ENCODE measurements at regions not wholly inside any gene's neighbourhood (a gene's known extent, or its start where the extent isn't known, plus 50 kb on each side); places are given as distances from the start of the nearest gene placed in this dataset.

DNA sequence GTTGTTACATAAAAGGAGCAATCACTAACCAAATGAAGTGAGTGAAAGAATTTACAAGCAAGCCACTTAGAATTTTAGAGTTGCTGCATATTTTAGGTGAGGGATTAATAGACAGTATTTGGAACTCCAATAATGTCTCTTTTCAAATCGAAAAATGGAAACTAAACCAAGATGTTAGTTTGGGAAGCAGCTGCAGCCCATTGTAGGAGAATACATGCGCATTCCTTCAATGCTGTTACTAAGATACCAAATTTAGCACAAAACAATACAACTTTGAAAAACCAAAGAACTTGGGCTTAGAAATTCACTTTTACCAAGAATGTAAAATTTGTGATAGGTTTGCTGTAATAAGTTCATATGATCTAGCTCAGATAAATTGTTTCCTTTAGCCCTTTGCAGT is 411.8 kb upstream of the CDH6 start:
- peaks cover 22% of the 10 kb centered on the region for H3K9me3 Mint-ChIP-seq
- no peaks in the 10 kb centered on the region for H3K4me1 Mint-ChIP-seq
- H3K36me3 Mint-ChIP-seq (ENCODE audit: insufficient read depth), result no peaks in the 10 kb centered on the region
- DNase-seq (ENCODE audit: low spot score in 2 of 2) (no peak), ATAC-seq (replicated peaks; ENCODE audit: extremely low read depth, poor library complexity, severe bottlenecking) (no peak)
- H3K4me3 Mint-ChIP-seq, result no peak overlapping the region
- no peak overlapping the region for H3K27ac Mint-ChIP-seq (ENCODE audit: low read depth)
- no peaks in the 10 kb centered on the region for H3K27me3 Mint-ChIP-seq

GRCh38 chr5:30768056-30768690 is 425.3 kb upstream of the CDH6 start:
- ATAC-seq (replicated peaks; ENCODE audit: extremely low read depth, poor library complexity, severe bottlenecking) (no peak), DNase-seq (ENCODE audit: low spot score in 2 of 2) (no peak)
- Mint-ChIP-seq H3K4me1 (no peaks in the 10 kb centered on the region), H3K27ac (ENCODE audit: low read depth) (no peak overlapping the region), H3K27me3 (no peaks in the 10 kb centered on the region), H3K9me3 (peaks cover 6% of the 10 kb centered on the region), H3K4me3 (no peak overlapping the region), H3K36me3 (ENCODE audit: insufficient read depth) (no peaks in the 10 kb centered on the region)

DNA sequence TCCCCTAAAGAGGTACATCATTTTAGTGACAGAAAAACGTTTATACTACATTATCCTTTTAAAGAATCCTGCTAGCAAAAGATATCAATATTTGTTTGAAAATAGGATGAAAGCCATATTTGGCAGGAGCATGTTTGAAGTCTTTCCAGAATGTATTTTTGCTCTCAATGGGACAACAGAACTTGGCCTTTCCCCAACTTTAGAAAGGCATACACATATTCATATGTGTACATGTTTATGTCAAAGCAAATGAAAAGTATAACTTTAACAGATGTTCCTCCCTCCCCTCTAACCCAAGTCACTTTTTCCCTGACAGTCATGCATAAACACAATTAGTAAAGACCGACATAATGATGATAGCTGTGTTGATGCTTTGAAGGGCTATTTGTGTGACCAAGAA is 427.8 kb upstream of the CDH6 start:
- Mint-ChIP-seq H3K4me1 (no peaks in the 10 kb centered on the region), H3K36me3 (ENCODE audit: insufficient read depth) (no peaks in the 10 kb centered on the region), H3K27me3 (no peaks in the 10 kb centered on the region), H3K4me3 (no peak overlapping the region), H3K27ac (ENCODE audit: low read depth) (no peak overlapping the region), H3K9me3 (peaks cover 12% of the 10 kb centered on the region)
- DNase-seq (ENCODE audit: low spot score in 2 of 2) (no peak), ATAC-seq (replicated peaks; ENCODE audit: extremely low read depth, poor library complexity, severe bottlenecking) (no peak)

- no peak for DNase-seq (ENCODE audit: low spot score in 2 of 2)
- no peaks in the 10 kb centered on the region for H3K27me3 Mint-ChIP-seq
Observed at GRCh38 chr5:30765227-30765626, 428.3 kb upstream of the CDH6 start.

DNA sequence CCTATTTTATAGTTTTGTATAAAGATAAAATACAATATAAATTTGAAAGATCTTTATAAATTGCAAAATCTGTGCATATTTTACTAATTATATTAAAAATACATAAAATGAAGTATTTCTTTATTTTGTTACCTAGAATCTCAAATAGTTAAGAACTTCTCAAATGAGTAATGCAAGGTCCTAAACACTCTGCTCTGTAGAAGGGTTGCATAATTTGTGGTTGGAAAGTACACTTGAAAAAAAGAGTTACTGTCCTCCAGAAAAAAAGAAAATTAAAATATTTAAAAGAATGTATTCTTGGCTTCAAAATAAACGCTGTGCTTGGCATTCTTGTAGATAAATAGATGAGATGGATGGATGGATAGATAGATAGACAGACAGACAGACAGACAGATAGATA is 428.8 kb upstream of the CDH6 start:
- H3K4me1 Mint-ChIP-seq, result no peaks in the 10 kb centered on the region
- no peak for DNase-seq (ENCODE audit: low spot score in 2 of 2)
- H3K27me3 Mint-ChIP-seq, result no peaks in the 10 kb centered on the region
- H3K4me3 Mint-ChIP-seq, result no peak overlapping the region
- no peaks in the 10 kb centered on the region for H3K36me3 Mint-ChIP-seq (ENCODE audit: insufficient read depth)
- peaks cover 19% of the 10 kb centered on the region for H3K9me3 Mint-ChIP-seq
- H3K27ac Mint-ChIP-seq (ENCODE audit: low read depth), result no peak overlapping the region
- ATAC-seq (replicated peaks; ENCODE audit: extremely low read depth, poor library complexity, severe bottlenecking), result no peak

More at GRCh38 chr5:30765227-30765626, 428.3 kb upstream of the CDH6 start:
- no peak for ATAC-seq (replicated peaks; ENCODE audit: extremely low read depth, poor library complexity, severe bottlenecking)
- Mint-ChIP-seq H3K27ac (ENCODE audit: low read depth) (no peak overlapping the region), H3K9me3 (peaks cover 16% of the 10 kb centered on the region), H3K36me3 (ENCODE audit: insufficient read depth) (no peaks in the 10 kb centered on the region), H3K4me1 (no peaks in the 10 kb centered on the region), H3K4me3 (no peak overlapping the region)

DNA sequence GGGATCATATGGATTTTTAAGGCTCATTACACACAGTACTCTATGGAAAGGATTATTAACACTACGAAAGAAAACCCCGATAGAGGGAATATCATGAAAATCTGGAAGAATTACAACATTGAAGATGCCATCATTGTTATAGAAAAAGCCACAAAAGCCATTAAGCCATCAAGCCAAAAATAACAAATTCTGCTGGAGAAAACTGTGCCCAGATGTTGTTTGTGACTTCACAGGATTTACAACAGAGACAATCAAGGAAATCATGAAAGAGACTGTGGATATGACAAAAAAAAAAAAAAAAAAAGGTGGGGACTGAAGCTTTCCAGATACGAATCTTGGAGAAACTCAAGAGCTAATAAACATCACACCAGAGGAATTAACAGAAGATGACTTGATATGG is 433.8 kb upstream of the CDH6 start:
- ATAC-seq (replicated peaks; ENCODE audit: extremely low read depth, poor library complexity, severe bottlenecking) (no peak), DNase-seq (ENCODE audit: low spot score in 2 of 2) (no peak)
- Mint-ChIP-seq H3K4me1 (no peaks in the 10 kb centered on the region), H3K27ac (ENCODE audit: low read depth) (no peak overlapping the region), H3K36me3 (ENCODE audit: insufficient read depth) (no peaks in the 10 kb centered on the region), H3K4me3 (no peak overlapping the region), H3K9me3 (peaks cover 23% of the 10 kb centered on the region), H3K27me3 (no peaks in the 10 kb centered on the region)

DNA sequence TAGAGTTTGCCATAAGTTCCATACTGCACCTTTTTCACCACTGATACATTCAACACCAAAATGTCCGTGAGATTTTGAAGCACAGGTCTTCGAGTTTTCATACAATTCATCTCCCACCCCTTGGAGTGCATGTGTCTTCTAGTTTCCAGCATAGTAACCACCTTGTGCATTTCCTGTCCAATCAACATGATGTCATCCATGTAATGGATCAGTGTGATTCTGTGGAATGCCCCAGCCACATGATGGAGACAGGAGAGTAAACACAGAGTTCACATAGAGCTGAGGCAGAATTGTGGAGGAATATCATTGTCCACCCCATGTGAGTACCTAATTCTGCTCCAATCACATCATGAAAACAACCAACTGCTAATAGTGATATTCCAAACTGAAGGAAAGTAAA is 441.5 kb upstream of the CDH6 start:
- Mint-ChIP-seq H3K27me3 (no peaks in the 10 kb centered on the region), H3K27ac (ENCODE audit: low read depth) (no peak overlapping the region), H3K36me3 (ENCODE audit: insufficient read depth) (no peaks in the 10 kb centered on the region), H3K4me3 (no peak overlapping the region), H3K4me1 (no peaks in the 10 kb centered on the region), H3K9me3 (peaks cover 28% of the 10 kb centered on the region)
- ATAC-seq (replicated peaks; ENCODE audit: extremely low read depth, poor library complexity, severe bottlenecking) (no peak), DNase-seq (ENCODE audit: low spot score in 2 of 2) (no peak)

DNA sequence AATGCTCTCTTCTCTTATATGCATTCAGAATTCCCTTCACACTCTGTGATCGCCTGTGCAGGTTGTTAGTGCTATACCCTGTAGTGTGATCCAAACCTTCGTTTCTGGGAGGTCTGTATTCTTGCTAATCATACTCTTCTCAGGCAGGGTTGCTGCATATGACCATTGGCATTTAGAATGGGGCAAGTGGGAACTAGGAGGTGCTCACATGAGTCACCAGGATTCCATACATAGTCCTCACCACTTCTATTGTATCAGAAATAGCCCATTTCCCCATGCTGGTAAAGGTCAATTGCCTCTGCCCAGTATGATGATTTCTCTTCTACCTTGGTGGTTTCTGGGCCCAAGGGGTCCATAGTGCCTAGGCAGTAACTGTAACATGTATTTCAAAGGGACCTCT is 443.5 kb upstream of the CDH6 start:
- no peaks in the 10 kb centered on the region for H3K36me3 Mint-ChIP-seq (ENCODE audit: insufficient read depth)
- H3K4me3 Mint-ChIP-seq, result no peak overlapping the region
- no peak for DNase-seq (ENCODE audit: low spot score in 2 of 2)
- no peak overlapping the region for H3K27ac Mint-ChIP-seq (ENCODE audit: low read depth)
- H3K27me3 Mint-ChIP-seq, result no peaks in the 10 kb centered on the region
- ATAC-seq (replicated peaks; ENCODE audit: extremely low read depth, poor library complexity, severe bottlenecking), result no peak
- peaks cover 28% of the 10 kb centered on the region for H3K9me3 Mint-ChIP-seq
- no peaks in the 10 kb centered on the region for H3K4me1 Mint-ChIP-seq

DNA sequence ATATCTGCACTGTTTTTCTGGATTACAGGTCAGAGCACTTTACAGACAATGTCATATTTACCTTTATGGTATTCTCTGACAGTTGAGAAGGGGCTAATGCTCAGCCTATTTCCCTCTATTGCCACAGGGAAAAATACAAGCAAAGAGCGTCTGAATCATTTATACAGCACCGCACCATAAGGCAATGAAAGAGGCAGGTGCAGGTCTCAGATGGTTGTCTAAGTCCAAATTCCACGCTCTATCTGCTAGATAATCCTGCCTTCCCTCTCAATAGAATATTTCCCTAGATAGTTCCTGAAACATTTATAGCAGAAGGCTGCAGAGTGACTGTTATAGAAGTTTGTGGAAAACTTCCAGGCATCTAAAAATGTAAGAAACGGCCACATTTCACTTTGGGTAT is 446.1 kb upstream of the CDH6 start:
- H3K36me3 Mint-ChIP-seq (ENCODE audit: insufficient read depth), result no peaks in the 10 kb centered on the region
- H3K27ac Mint-ChIP-seq (ENCODE audit: low read depth), result no peak overlapping the region
- ATAC-seq (replicated peaks; ENCODE audit: extremely low read depth, poor library complexity, severe bottlenecking) (no peak), DNase-seq (ENCODE audit: low spot score in 2 of 2) (no peak)
- peaks cover 22% of the 10 kb centered on the region for H3K9me3 Mint-ChIP-seq
- no peaks in the 10 kb centered on the region for H3K4me1 Mint-ChIP-seq
- no peaks in the 10 kb centered on the region for H3K27me3 Mint-ChIP-seq
- no peak overlapping the region for H3K4me3 Mint-ChIP-seq

GRCh38 chr5:30736669-30737068 is 456.8 kb upstream of the CDH6 start:
- Mint-ChIP-seq H3K9me3 (peaks cover 39% of the 10 kb centered on the region), H3K4me3 (no peak overlapping the region), H3K36me3 (ENCODE audit: insufficient read depth) (no peaks in the 10 kb centered on the region), H3K27ac (ENCODE audit: low read depth) (no peak overlapping the region), H3K4me1 (no peaks in the 10 kb centered on the region), H3K27me3 (no peaks in the 10 kb centered on the region)
- ATAC-seq (replicated peaks; ENCODE audit: extremely low read depth, poor library complexity, severe bottlenecking) (no peak), DNase-seq (ENCODE audit: low spot score in 2 of 2) (no peak)

DNA sequence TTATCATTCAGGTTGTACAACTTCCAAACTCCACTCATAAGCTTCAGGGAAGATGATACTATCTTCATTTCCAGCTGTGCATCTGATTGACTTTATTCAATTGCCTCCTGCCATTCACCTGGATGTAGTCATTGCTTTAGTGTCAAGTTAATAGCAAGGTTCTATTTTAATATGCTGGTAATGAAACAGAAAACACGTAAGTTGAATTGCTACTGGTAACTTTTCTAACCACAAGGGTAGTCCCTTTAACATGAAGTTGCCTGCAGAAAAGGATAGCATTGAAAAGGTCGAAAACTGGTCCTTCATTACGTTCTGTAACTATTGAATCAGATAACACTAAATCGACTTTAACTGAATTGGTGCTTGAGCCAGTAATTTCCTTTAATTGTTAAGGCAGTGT is 459.4 kb upstream of the CDH6 start:
- no peak overlapping the region for H3K4me3 Mint-ChIP-seq
- no peak overlapping the region for H3K27ac Mint-ChIP-seq (ENCODE audit: low read depth)
- peaks cover 39% of the 10 kb centered on the region for H3K9me3 Mint-ChIP-seq
- ATAC-seq (replicated peaks; ENCODE audit: extremely low read depth, poor library complexity, severe bottlenecking), result no peak
- no peaks in the 10 kb centered on the region for H3K27me3 Mint-ChIP-seq
- H3K36me3 Mint-ChIP-seq (ENCODE audit: insufficient read depth), result no peaks in the 10 kb centered on the region
- DNase-seq (ENCODE audit: low spot score in 2 of 2), result no peak
- H3K4me1 Mint-ChIP-seq, result no peaks in the 10 kb centered on the region

DNA sequence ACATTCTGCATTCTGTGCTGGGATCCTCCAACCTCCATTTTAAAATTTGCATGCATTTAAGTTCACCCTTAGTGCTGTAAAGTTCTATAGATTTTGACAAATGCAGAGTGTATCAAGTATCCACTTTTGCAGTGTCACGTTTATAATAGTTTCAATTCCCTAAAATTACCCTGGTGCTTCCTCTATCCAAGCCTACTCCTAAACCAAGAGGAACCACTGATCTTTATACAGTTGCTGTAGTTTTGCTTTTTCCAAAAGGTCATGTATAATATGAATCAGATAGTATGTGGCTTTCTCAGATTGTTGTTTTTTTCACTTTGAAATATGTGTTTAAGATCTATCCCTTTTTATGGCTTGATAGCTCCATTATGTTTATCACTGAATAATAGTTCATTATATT is 468.4 kb upstream of the CDH6 start:
- Mint-ChIP-seq H3K27ac (ENCODE audit: low read depth) (no peak overlapping the region), H3K9me3 (peaks cover 23% of the 10 kb centered on the region), H3K36me3 (ENCODE audit: insufficient read depth) (no peaks in the 10 kb centered on the region), H3K4me1 (no peaks in the 10 kb centered on the region), H3K27me3 (no peaks in the 10 kb centered on the region), H3K4me3 (no peak overlapping the region)
- DNase-seq (ENCODE audit: low spot score in 2 of 2), result no peak
- ATAC-seq (replicated peaks; ENCODE audit: extremely low read depth, poor library complexity, severe bottlenecking), result no peak

GRCh38 chr5:30698217-30698616 is 495.3 kb upstream of the CDH6 start:
- no peak for DNase-seq (ENCODE audit: low spot score in 2 of 2)
- H3K4me3 Mint-ChIP-seq, result no peak overlapping the region
- no peak overlapping the region for H3K27ac Mint-ChIP-seq (ENCODE audit: low read depth)
- H3K9me3 Mint-ChIP-seq, result peaks cover 19% of the 10 kb centered on the region
- no peaks in the 10 kb centered on the region for H3K36me3 Mint-ChIP-seq (ENCODE audit: insufficient read depth)
- H3K4me1 Mint-ChIP-seq, result no peaks in the 10 kb centered on the region
- no peak for ATAC-seq (replicated peaks; ENCODE audit: extremely low read depth, poor library complexity, severe bottlenecking)
- no peaks in the 10 kb centered on the region for H3K27me3 Mint-ChIP-seq

DNA sequence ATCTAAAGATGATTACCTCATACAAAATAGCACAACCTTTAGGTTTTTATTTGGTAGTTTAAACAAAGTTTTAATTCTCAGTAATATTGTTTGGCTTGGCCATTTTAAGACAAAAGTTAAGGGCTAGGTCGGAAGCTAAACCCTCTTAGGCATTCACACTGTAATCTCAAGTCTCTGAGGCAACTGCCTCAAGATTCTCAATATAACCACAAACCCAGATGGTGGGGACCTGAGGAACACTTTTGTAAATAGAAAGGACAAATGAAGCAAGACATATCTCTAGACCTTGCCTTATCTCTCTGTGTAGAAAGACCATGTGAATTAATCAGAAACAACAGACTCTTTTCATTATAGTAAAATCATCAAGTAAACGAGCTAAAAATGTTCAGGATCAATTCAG is 500.2 kb upstream of the CDH6 start:
- Mint-ChIP-seq H3K27ac (ENCODE audit: low read depth) (no peak overlapping the region), H3K4me1 (no peaks in the 10 kb centered on the region), H3K27me3 (no peaks in the 10 kb centered on the region), H3K9me3 (peaks cover 29% of the 10 kb centered on the region), H3K36me3 (ENCODE audit: insufficient read depth) (no peaks in the 10 kb centered on the region), H3K4me3 (no peak overlapping the region)
- DNase-seq (ENCODE audit: low spot score in 2 of 2) (no peak), ATAC-seq (replicated peaks; ENCODE audit: extremely low read depth, poor library complexity, severe bottlenecking) (no peak)
